ENCODE measurements at regions not wholly inside any gene's neighbourhood (a gene's known extent, or its start where the extent isn't known, plus 50 kb on each side); places are given as distances from the start of the nearest gene placed in this dataset.

GRCh38 chr4:104418286-104418685 is 76.4 kb downstream of the CXXC4 start:
- DNase-seq, result no peak

- DNase-seq, result no peak
Observed at GRCh38 chr4:104417357-104417882, 77.3 kb downstream of the CXXC4 start.

GRCh38 chr4:104416725-104417356 is 77.9 kb downstream of the CXXC4 start:
- DNase-seq, result no peak

- DNase-seq, result no peak
Observed at GRCh38 chr4:104413487-104413886, 81.2 kb downstream of the CXXC4 start.

- no peak for DNase-seq
Observed at GRCh38 chr4:104412344-104412743, 82.3 kb downstream of the CXXC4 start.

GRCh38 chr4:104411502-104411901 is 83.2 kb downstream of the CXXC4 start:
- DNase-seq, result no peak

GRCh38 chr4:104408878-104409277 is 85.8 kb downstream of the CXXC4 start:
- no peak for DNase-seq

GRCh38 chr4:104404361-104404760 is 90.3 kb downstream of the CXXC4 start:
- no peak for DNase-seq

- DNase-seq, result no peak
Observed at GRCh38 chr4:104395168-104395614, 99.5 kb downstream of the CXXC4 start.

GRCh38 chr4:104394406-104395167 is 100.1 kb downstream of the CXXC4 start:
- DNase-seq, result no peak

- no peak for DNase-seq
Observed at GRCh38 chr4:104393655-104394324, 100.9 kb downstream of the CXXC4 start.

- no peak for DNase-seq
Observed at GRCh38 chr4:104385713-104386112, 109.0 kb downstream of the CXXC4 start.

- DNase-seq, result no peak
Observed at GRCh38 chr4:104382961-104383360, 111.7 kb downstream of the CXXC4 start.

- no peak for DNase-seq
Observed at GRCh38 chr4:104381729-104382128, 113.0 kb downstream of the CXXC4 start.

GRCh38 chr4:104365618-104366017 is 129.1 kb downstream of the CXXC4 start:
- no peak for DNase-seq

- no peak for DNase-seq
Observed at GRCh38 chr4:104353481-104353880, 141.2 kb downstream of the CXXC4 start.

- no peak for DNase-seq
Observed at GRCh38 chr4:104352211-104352610, 142.5 kb downstream of the CXXC4 start.

GRCh38 chr4:104351706-104352105 is 143.0 kb downstream of the CXXC4 start:
- no peak for DNase-seq

- DNase-seq, result peak; percentile 38
Observed at GRCh38 chr4:104345598-104346242, 149.0 kb downstream of the CXXC4 start.

- no peak for DNase-seq
Observed at GRCh38 chr4:104344342-104344980, 150.2 kb downstream of the CXXC4 start.

- DNase-seq, result no peak
Observed at GRCh38 chr4:104334410-104334809, 160.3 kb downstream of the CXXC4 start.

- DNase-seq, result no peak
Observed at GRCh38 chr4:104330125-104330905, 164.4 kb downstream of the CXXC4 start.
